CD14-positive monocyte (primary cell): ENCODE measurements at regions not wholly inside any gene's neighbourhood (a gene's known extent, or its start where the extent isn't known, plus 50 kb on each side); places are given as distances from the start of the nearest gene placed in this dataset.

Experiments used
- DNase-seq, 3 donors: peaks; one replicate each; pipeline ENCODE4 v3.0.0-alpha.2; 2011 to 2022
- H2AFZ ChIP-seq: 2 replicates; pipeline ENCODE4 v1.6.0; 2012; ENCODE audit warnings: mild to moderate bottlenecking, low read depth, low read length, inconsistent platforms; ENCODE audit not compliant: insufficient read depth, poor library complexity, severe bottlenecking
- H3K27ac ChIP-seq, 2 donors: 1 replicate in 1 of 2; 2 replicates in 1 of 2; pipeline ENCODE4 v1.5.1; 2012 to 2013; ENCODE audit warnings: low read length in 2 of 2, control low read depth in 1 of 2, inconsistent platforms in 1 of 2, low read depth in 1 of 2, mild to moderate bottlenecking in 1 of 2
- H3K27me3 ChIP-seq, 2 donors: one replicate each; pipeline versions ENCODE4 v1.6.0 to v1.6.1; 2011 to 2013; ENCODE audit warnings: low read length in 2 of 2; ENCODE audit not compliant: control insufficient read depth in 2 of 2, insufficient read depth in 2 of 2
- H3K36me3 ChIP-seq, 2 donors: replicated peaks in 1 of 2; 1 replicate in 1 of 2; 2 replicates in 1 of 2; pipeline versions ENCODE4 v1.5.1 to v1.6.1; 2012 to 2013; ENCODE audit warnings: low read length in 2 of 2, control low read depth in 1 of 2, inconsistent platforms in 1 of 2, mild to moderate bottlenecking in 1 of 2; ENCODE audit not compliant: insufficient read depth in 2 of 2, control insufficient read depth in 1 of 2
- H3K4me1 ChIP-seq, 2 donors: 1 replicate in 1 of 2; 2 replicates in 1 of 2; pipeline versions ENCODE4 v1.5.1 to v1.6.1; 2012 to 2013; ENCODE audit warnings: low read length in 2 of 2, control low read depth in 1 of 2, inconsistent platforms in 1 of 2, mild to moderate bottlenecking in 1 of 2, moderate library complexity in 1 of 2; ENCODE audit not compliant: insufficient read depth in 2 of 2, control insufficient read depth in 1 of 2
- H3K4me2 ChIP-seq: replicated peaks from 2 replicates; pipeline ENCODE3; 2012; ENCODE audit warnings: low read length, moderate library complexity, mild to moderate bottlenecking; ENCODE audit not compliant: poor library complexity, severe bottlenecking; ENCODE audit errors: extremely low read depth
- H3K4me3 ChIP-seq, 3 experiments: fragments of 200-600 bp in 1 of 3; sonication (generic) in 1 of 3; replicated peaks in 1 of 3; 1 replicate in 2 of 3; 2 replicates in 1 of 3; pipeline ENCODE4 v1.5.1; 2011 to 2013; ENCODE audit warnings: low read length in 3 of 3, mild to moderate bottlenecking in 3 of 3, control low read depth in 2 of 3, low read depth in 2 of 3, inconsistent platforms in 1 of 3, moderate library complexity in 1 of 3
- H3K79me2 ChIP-seq: 2 replicates; pipeline ENCODE4 v1.6.0; 2012; ENCODE audit warnings: mild to moderate bottlenecking, control low read depth, inconsistent platforms, low read length, moderate library complexity; ENCODE audit not compliant: insufficient read depth
- H3K9ac ChIP-seq: 2 replicates; pipeline ENCODE4 v1.6.0; 2017; ENCODE audit warnings: low read length, mild to moderate bottlenecking; ENCODE audit not compliant: insufficient read depth, poor library complexity, severe bottlenecking
- H3K9me3 ChIP-seq, 2 donors: replicated peaks in 1 of 2; 1 replicate in 1 of 2; 2 replicates in 1 of 2; pipeline versions ENCODE4 v1.5.1 to v1.6.1; 2012 to 2013; ENCODE audit warnings: low read length in 2 of 2, control low read depth in 1 of 2; ENCODE audit not compliant: control insufficient read depth in 1 of 2, insufficient read depth in 1 of 2
- H4K20me1 ChIP-seq: 2 replicates; pipeline ENCODE4 v1.6.0; 2012; ENCODE audit warnings: mild to moderate bottlenecking, low read length, control low read depth, moderate library complexity; ENCODE audit not compliant: insufficient read depth
- H3K27ac Mint-ChIP-seq, 7 donors: one replicate each; pipeline ENCODE4 v1.8.0; 2020; ENCODE audit warnings: mild to moderate bottlenecking in 7 of 7, mixed read lengths in 7 of 7, moderate library complexity in 6 of 7, inconsistent platforms in 2 of 7
- H3K27me3 Mint-ChIP-seq, 3 donors: one replicate each; pipeline ENCODE4 v1.8.0; 2021 to 2022; ENCODE audit warnings: low read depth in 3 of 3, mild to moderate bottlenecking in 3 of 3, mixed read lengths in 3 of 3, moderate library complexity in 3 of 3, inconsistent platforms in 1 of 3
- H3K36me3 Mint-ChIP-seq, 2 donors: one replicate each; pipeline ENCODE4 v1.8.0; 2020; ENCODE audit warnings: mixed read lengths in 2 of 2, inconsistent platforms in 1 of 2, mild to moderate bottlenecking in 1 of 2
- H3K4me1 Mint-ChIP-seq: one replicate; pipeline ENCODE4 v1.8.0; 2020; ENCODE audit warnings: mild to moderate bottlenecking, mixed read lengths
- H3K4me3 Mint-ChIP-seq, 2 donors: one replicate each; pipeline ENCODE4 v1.8.0; 2020; ENCODE audit warnings: mild to moderate bottlenecking in 2 of 2, mixed read lengths in 2 of 2, moderate library complexity in 1 of 2
- H3K9me3 Mint-ChIP-seq, 7 donors: one replicate each; pipeline ENCODE4 v1.8.0; 2020 to 2022; ENCODE audit warnings: mixed read lengths in 7 of 7, mild to moderate bottlenecking in 6 of 7, moderate library complexity in 6 of 7, inconsistent platforms in 2 of 7
- CTCF ChIP-seq: fragments of 200-600 bp; IDR thresholded peaks from one replicate; pipeline ENCODE4 v1.8.0; 2022; ENCODE audit warnings: antibody characterized with exemption, mild to moderate bottlenecking
- WGBS: methylation state at CpG from one replicate; pipeline ENCODE4 v1.1.5; 2013; ENCODE audit warnings: missing lambda C conversion rate; ENCODE audit not compliant: insufficient coverage; 5-methylcytosine and 5-hydroxymethylcytosine counted together
- intact Hi-C, 2 donors: fragments of 100-400 bp; cut with micrococcal nuclease; formaldehyde crosslinking; loops; one replicate each; pipeline versions ENCODE4 v1.15.0 to v1.15.1; 2023

- Histone ChIP-seq H3K27ac (no peak overlapping the region), H2AFZ (no peak overlapping the region), H3K4me1 (no peaks in the 10 kb centered on the region), H3K36me3 (no peaks in the 10 kb centered on the region), H3K9ac (no peak overlapping the region), H4K20me1 (no peaks in the 10 kb centered on the region), H3K4me3 (no peak overlapping the region), H3K9me3 (peaks cover 0 to under 1% of the 10 kb centered on the region in 2 donors), H3K27me3 (peaks cover 0 to 3% of the 10 kb centered on the region in 2 donors), H3K4me2 (no peak overlapping the region), H3K79me2 (no peaks in the 10 kb centered on the region)
- no peak for TF ChIP-seq CTCF
- Mint-ChIP-seq H3K4me1 (no peaks in the 10 kb centered on the region), H3K36me3 (no peaks in the 10 kb centered on the region), H3K27ac (no peak overlapping the region), H3K27me3 (peaks cover 2 to 8% (median 4%) of the 10 kb centered on the region in 3 donors), H3K9me3 (peaks cover 0 to 10% (median 2%) of the 10 kb centered on the region in 7 donors), H3K4me3 (no peak overlapping the region)
- no peak for DNase-seq
- WGBS, result 100% methylated on average over 3 of the region's 6 CpGs
- intact Hi-C loops, result no loop called here
Measured at GRCh38 chr20:10724449-10725173, 50.8 kb upstream of the JAG1 start.

DNA sequence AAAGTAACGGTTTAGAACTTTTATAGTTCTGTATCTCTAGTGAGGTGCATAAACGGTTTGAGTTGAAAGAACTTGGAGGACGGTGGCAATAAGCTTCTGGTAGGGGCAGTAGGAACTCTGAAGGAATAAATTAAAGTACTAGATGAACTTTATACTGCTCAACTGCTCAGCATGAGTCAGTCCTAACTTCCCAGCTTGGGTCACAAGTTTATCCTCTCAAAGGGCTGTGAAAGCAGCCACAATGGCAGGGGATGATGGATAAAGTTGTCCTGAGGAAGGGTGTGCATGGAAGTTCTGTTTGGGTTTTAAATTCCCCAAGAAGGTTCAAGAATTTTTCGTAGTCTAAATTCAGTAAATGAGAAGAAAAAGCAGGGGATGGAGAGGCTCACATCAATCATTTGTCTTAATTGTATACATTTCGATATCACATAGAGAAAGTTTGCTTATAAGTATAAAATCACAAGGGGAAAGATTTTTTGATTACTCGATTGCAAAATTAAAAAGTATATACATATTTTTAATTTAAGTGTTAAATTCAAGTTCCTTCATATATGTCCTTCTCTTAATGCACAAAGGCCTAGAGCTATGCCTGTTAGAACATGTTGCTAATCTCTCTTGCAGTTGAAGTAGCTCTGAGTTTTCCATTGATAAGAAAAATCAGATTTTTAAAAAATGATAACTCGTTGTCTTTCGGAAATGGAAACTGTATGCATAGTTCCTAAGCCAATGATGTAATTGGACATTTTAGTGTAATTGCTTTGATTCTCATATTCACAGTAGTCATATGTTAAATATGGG, 55.3 kb upstream of the JAG1 start:
- no peak for DNase-seq
- Histone ChIP-seq H3K27ac (no peak overlapping the region), H3K9ac (no peak overlapping the region), H3K4me2 (no peak overlapping the region), H3K9me3 (peaks cover 0 to 6% of the 10 kb centered on the region in 2 donors), H4K20me1 (no peaks in the 10 kb centered on the region), H3K79me2 (no peaks in the 10 kb centered on the region), H3K36me3 (no peaks in the 10 kb centered on the region), H3K27me3 (no peaks in the 10 kb centered on the region), H3K4me1 (no peaks in the 10 kb centered on the region), H2AFZ (no peak overlapping the region), H3K4me3 (no peak overlapping the region)
- no peak for TF ChIP-seq CTCF
- Mint-ChIP-seq H3K4me1 (no peaks in the 10 kb centered on the region), H3K4me3 (no peak overlapping the region), H3K27ac (no peak overlapping the region), H3K27me3 (peaks cover 0 to 8% (median 6%) of the 10 kb centered on the region in 3 donors), H3K36me3 (no peaks in the 10 kb centered on the region), H3K9me3 (peaks cover 0 to 12% (median 6%) of the 10 kb centered on the region in 7 donors)
- WGBS, result no CpG with 5 or more reads among the region's 8 CpGs
- intact Hi-C loops, result no loop called here
